ENCODE measurements at regions not wholly inside any gene's neighbourhood (a gene's known extent, or its start where the extent isn't known, plus 50 kb on each side); places are given as distances from the start of the nearest gene placed in this dataset.

DNA sequence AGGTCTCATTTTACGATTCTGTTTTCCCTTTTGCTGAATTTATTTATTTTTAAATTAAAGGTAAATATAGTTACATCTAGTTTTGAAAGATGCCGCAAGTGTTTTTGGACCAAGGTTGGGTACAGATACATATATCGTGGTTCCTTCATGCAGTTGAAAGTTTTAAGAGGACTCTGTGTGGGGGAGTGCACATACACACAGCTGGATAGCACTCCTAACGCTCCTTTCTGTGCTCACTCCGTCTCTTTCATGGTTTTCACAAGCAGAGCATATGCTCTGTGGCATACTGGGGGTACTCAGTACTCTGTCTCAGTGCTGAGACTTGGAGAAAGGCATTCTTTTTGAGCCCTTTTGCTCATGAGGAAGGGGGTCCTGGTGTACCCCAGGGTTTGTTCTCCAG is 307.5 kb downstream of the DOCK8 start:
- 85% methylated on average over 5 of the region's 5 CpGs for WGBS
- Histone ChIP-seq H3K9me3 (ENCODE audit: control insufficient read depth in 4 of 4, low read length in 3 of 4) (no peaks in the 10 kb centered on the region), H3K9ac (ENCODE audit: low read depth in 1 of 2, low read length in 2 of 2) (no peak overlapping the region), H3K27me3 (ENCODE audit: control insufficient read depth in 4 of 4, insufficient read depth in 4 of 4, low read length in 3 of 4) (peaks cover 0 to 7% (median 0%) of the 10 kb centered on the region in 4 donors), H3K27ac (ENCODE audit: low read depth in 1 of 2, low read length in 2 of 2) (no peak overlapping the region), H3K36me3 (ENCODE audit: control insufficient read depth in 4 of 4, insufficient read depth in 3 of 4, low read depth in 1 of 4, low read length in 3 of 4) (no peaks in the 10 kb centered on the region), H3K4me1 (ENCODE audit: control insufficient read depth in 4 of 4, insufficient read depth in 4 of 4, low read length in 3 of 4) (no peaks in the 10 kb centered on the region), H3K4me3 (ENCODE audit: low read depth in 1 of 3, low read length in 3 of 3) (no peak overlapping the region)
- no peak for DNase-seq (ENCODE audit: low spot score)
- TF ChIP-seq SP1 (IDR thresholded peaks at IDR 0.05), result no peak
- TF ChIP-seq, protein P1, sequence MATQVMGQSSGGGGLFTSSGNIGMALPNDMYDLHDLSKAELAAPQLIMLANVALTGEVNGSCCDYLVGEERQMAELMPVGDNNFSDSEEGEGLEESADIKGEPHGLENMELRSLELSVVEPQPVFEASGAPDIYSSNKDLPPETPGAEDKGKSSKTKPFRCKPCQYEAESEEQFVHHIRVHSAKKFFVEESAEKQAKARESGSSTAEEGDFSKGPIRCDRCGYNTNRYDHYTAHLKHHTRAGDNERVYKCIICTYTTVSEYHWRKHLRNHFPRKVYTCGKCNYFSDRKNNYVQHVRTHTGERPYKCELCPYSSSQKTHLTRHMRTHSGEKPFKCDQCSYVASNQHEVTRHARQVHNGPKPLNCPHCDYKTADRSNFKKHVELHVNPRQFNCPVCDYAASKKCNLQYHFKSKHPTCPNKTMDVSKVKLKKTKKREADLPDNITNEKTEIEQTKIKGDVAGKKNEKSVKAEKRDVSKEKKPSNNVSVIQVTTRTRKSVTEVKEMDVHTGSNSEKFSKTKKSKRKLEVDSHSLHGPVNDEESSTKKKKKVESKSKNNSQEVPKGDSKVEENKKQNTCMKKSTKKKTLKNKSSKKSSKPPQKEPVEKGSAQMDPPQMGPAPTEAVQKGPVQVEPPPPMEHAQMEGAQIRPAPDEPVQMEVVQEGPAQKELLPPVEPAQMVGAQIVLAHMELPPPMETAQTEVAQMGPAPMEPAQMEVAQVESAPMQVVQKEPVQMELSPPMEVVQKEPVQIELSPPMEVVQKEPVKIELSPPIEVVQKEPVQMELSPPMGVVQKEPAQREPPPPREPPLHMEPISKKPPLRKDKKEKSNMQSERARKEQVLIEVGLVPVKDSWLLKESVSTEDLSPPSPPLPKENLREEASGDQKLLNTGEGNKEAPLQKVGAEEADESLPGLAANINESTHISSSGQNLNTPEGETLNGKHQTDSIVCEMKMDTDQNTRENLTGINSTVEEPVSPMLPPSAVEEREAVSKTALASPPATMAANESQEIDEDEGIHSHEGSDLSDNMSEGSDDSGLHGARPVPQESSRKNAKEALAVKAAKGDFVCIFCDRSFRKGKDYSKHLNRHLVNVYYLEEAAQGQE (IDR thresholded peaks at IDR 0.05), result no peak
- TF ChIP-seq, protein P2, sequence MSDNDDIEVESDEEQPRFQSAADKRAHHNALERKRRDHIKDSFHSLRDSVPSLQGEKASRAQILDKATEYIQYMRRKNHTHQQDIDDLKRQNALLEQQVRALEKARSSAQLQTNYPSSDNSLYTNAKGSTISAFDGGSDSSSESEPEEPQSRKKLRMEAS (IDR thresholded peaks at IDR 0.05), result no peak
- TF ChIP-seq EGR1 (IDR thresholded peaks at IDR 0.05; ENCODE audit: low read depth in 2 of 2), result no peak
- TF ChIP-seq FOXA1 (IDR thresholded peaks at IDR 0.05), result no peak

DNA sequence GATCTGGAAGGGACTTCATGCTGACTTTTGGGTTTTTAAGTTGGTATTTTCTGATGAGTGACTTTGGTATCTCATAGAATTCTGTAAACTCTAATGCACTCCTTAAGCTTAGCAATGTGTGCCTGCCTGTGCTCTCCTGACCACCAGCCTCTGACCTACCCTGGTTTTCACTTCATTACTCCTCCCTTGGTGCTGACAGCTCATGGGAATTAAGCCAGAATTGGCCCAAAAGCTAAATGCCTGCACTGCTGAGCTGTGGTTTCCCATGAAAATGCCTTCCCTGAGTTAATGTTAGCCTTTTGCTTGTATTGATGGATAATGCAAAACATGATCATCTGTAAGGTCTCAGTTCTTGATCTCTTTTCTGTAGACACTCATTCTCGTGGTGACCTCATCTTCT is 308.0 kb downstream of the DOCK8 start:
- no peaks in the 10 kb centered on the region for H3K36me3 ChIP-seq (ENCODE audit: control insufficient read depth in 4 of 4, insufficient read depth in 3 of 4, low read depth in 1 of 4, low read length in 3 of 4)
- H3K4me3 ChIP-seq (ENCODE audit: low read depth in 1 of 3, low read length in 3 of 3), result no peak overlapping the region
- peaks cover 0 to 7% (median 0%) of the 10 kb centered on the region in 4 donors for H3K27me3 ChIP-seq (ENCODE audit: control insufficient read depth in 4 of 4, insufficient read depth in 4 of 4, low read length in 3 of 4)
- H3K4me1 ChIP-seq (ENCODE audit: control insufficient read depth in 4 of 4, insufficient read depth in 4 of 4, low read length in 3 of 4), result no peaks in the 10 kb centered on the region
- TF ChIP-seq FOXA1 (IDR thresholded peaks at IDR 0.05), result no peak
- no peak for TF ChIP-seq HNF4G (IDR thresholded peaks at IDR 0.05)
- TF ChIP-seq EGR1 (IDR thresholded peaks at IDR 0.05; ENCODE audit: low read depth in 2 of 2), result no peak
- no peak for TF ChIP-seq RAD21 (IDR thresholded peaks at IDR 0.05)
- TF ChIP-seq SP1 (IDR thresholded peaks at IDR 0.05), result no peak
- no peak for TF ChIP-seq YY1 (IDR thresholded peaks at IDR 0.05)
- TF ChIP-seq, protein P3, sequence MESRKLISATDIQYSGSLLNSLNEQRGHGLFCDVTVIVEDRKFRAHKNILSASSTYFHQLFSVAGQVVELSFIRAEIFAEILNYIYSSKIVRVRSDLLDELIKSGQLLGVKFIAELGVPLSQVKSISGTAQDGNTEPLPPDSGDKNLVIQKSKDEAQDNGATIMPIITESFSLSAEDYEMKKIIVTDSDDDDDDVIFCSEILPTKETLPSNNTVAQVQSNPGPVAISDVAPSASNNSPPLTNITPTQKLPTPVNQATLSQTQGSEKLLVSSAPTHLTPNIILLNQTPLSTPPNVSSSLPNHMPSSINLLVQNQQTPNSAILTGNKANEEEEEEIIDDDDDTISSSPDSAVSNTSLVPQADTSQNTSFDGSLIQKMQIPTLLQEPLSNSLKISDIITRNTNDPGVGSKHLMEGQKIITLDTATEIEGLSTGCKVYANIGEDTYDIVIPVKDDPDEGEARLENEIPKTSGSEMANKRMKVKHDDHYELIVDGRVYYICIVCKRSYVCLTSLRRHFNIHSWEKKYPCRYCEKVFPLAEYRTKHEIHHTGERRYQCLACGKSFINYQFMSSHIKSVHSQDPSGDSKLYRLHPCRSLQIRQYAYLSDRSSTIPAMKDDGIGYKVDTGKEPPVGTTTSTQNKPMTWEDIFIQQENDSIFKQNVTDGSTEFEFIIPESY (IDR thresholded peaks at IDR 0.05), result no peak
- TF ChIP-seq, protein P4, sequence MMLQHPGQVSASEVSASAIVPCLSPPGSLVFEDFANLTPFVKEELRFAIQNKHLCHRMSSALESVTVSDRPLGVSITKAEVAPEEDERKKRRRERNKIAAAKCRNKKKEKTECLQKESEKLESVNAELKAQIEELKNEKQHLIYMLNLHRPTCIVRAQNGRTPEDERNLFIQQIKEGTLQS (IDR thresholded peaks at IDR 0.05), result no peak
- no peak for TF ChIP-seq RXRA (IDR thresholded peaks at IDR 0.05)
- no peak for TF ChIP-seq NR2F2 (IDR thresholded peaks at IDR 0.05)
- no peak overlapping the region for H3K9ac ChIP-seq (ENCODE audit: low read depth in 1 of 2, low read length in 2 of 2)
- no peak overlapping the region for H3K27ac ChIP-seq (ENCODE audit: low read depth in 1 of 2, low read length in 2 of 2)
- no peak for DNase-seq (ENCODE audit: low spot score)
- WGBS, result 73% methylated on average over 1 of the region's 1 CpG
- no peaks in the 10 kb centered on the region for H3K9me3 ChIP-seq (ENCODE audit: control insufficient read depth in 4 of 4, low read length in 3 of 4)

DNA sequence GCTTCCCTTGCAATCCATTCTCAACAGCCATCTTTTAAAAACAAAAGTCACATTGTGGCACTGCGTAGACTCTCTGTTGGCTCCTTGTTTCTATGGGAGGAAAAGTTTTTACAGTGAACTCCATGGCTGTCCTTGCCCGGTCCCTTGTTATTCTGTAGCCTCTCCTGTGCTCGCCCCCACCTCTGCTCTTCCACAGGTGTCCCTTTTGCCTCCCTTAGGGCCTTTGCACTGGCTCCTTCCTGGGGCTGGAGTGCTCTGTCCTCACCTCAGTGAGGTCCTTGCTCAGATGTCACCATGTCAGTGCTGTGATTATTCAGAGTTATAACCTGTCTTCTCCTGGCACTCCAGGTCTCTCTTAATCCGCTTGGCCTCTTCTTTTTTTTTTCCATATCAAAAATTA is 308.8 kb downstream of the DOCK8 start:
- DNase-seq (ENCODE audit: low spot score), result no peak
- TF ChIP-seq, protein P2 (IDR thresholded peaks at IDR 0.05), result no peak
- no peak for TF ChIP-seq TAF1 (conservative IDR thresholded peaks at IDR 0.05)
- no peak for TF ChIP-seq EGR1 (IDR thresholded peaks at IDR 0.05; ENCODE audit: low read depth in 2 of 2)
- no peak for TF ChIP-seq YY1 (IDR thresholded peaks at IDR 0.05)
- TF ChIP-seq NR2F2 (IDR thresholded peaks at IDR 0.05), result no peak
- TF ChIP-seq, protein P1 (IDR thresholded peaks at IDR 0.05), result no peak
- TF ChIP-seq FOXA2 (IDR thresholded peaks at IDR 0.05), result no peak
- Histone ChIP-seq H3K27ac (ENCODE audit: low read depth in 1 of 2, low read length in 2 of 2) (no peak overlapping the region), H3K36me3 (ENCODE audit: control insufficient read depth in 4 of 4, insufficient read depth in 3 of 4, low read depth in 1 of 4, low read length in 3 of 4) (no peaks in the 10 kb centered on the region), H3K9me3 (ENCODE audit: control insufficient read depth in 4 of 4, low read length in 3 of 4) (no peaks in the 10 kb centered on the region), H3K4me1 (ENCODE audit: control insufficient read depth in 4 of 4, insufficient read depth in 4 of 4, low read length in 3 of 4) (no peaks in the 10 kb centered on the region), H3K9ac (ENCODE audit: low read depth in 1 of 2, low read length in 2 of 2) (no peak overlapping the region), H3K27me3 (ENCODE audit: control insufficient read depth in 4 of 4, insufficient read depth in 4 of 4, low read length in 3 of 4) (peaks cover 0 to 7% (median 0%) of the 10 kb centered on the region in 4 donors), H3K4me3 (ENCODE audit: low read depth in 1 of 3, low read length in 3 of 3) (no peak overlapping the region)
- WGBS, result 94% methylated on average over 4 of the region's 4 CpGs
